Muscle layer of colon (tissue), 2 donors: ENCODE measurements at regions not wholly inside any gene's neighbourhood (a gene's known extent, or its start where the extent isn't known, plus 50 kb on each side); places are given as distances from the start of the nearest gene placed in this dataset.
"Not testable (repeated sequence)": the region's sequence is repeated elsewhere in the genome, so short reads cannot be mapped to it uniquely, and the experiment has no call there.

ENCODE experiments used
- H3K27ac ChIP-seq: one replicate; pipeline ENCODE4 v1.7.0; 2013; ENCODE audit warnings: low read depth, mild to moderate bottlenecking, low read length, moderate library complexity
- H3K27me3 ChIP-seq, 2 donors: one replicate each; pipeline ENCODE4 v1.7.0; 2013; ENCODE audit warnings: low read length in 2 of 2, mild to moderate bottlenecking in 2 of 2; ENCODE audit not compliant: insufficient read depth in 2 of 2, control insufficient read depth in 1 of 2
- H3K36me3 ChIP-seq: one replicate; pipeline ENCODE4 v1.7.0; 2013; ENCODE audit warnings: mild to moderate bottlenecking, low read length; ENCODE audit not compliant: insufficient read depth
- H3K4me1 ChIP-seq: one replicate; pipeline ENCODE4 v1.7.0; 2013; ENCODE audit warnings: mild to moderate bottlenecking, low read length; ENCODE audit not compliant: insufficient read depth
- H3K4me3 ChIP-seq, 2 donors: one replicate each; pipeline ENCODE4 v1.7.0; 2013; ENCODE audit warnings: low read length in 2 of 2, low read depth in 1 of 2, mild to moderate bottlenecking in 1 of 2, moderate library complexity in 1 of 2
- H3K9ac ChIP-seq: one replicate; pipeline ENCODE4 v1.7.0; 2013; ENCODE audit warnings: low read length
- H3K9me3 ChIP-seq: one replicate; pipeline ENCODE4 v1.7.0; 2013; ENCODE audit warnings: mild to moderate bottlenecking, low read length
- donor health status: abdominal sarcoma.
- donor health status: Adenocarcinoma of cecum.

- no peaks in the 10 kb centered on the region for H3K9me3 ChIP-seq
These were observed 898.1 kb downstream of the TYW1 start for GRCh38 chr7:67894746-67895145.

GRCh38 chr7:67896721-67897120, 900.1 kb downstream of the TYW1 start:
- Histone ChIP-seq H3K4me1 (no peaks in the 10 kb centered on the region), H3K27me3 (no peaks in the 10 kb centered on the region), H3K9me3 (no peaks in the 10 kb centered on the region), H3K27ac (no peak overlapping the region), H3K9ac (no peak overlapping the region), H3K36me3 (no peaks in the 10 kb centered on the region), H3K4me3 (no peak overlapping the region)

More at GRCh38 chr7:67894746-67895145, 898.1 kb downstream of the TYW1 start:
- no peak overlapping the region for H3K4me3 ChIP-seq
- H3K27me3 ChIP-seq: no peaks in the 10 kb centered on the region
- no peaks in the 10 kb centered on the region for H3K4me1 ChIP-seq
- H3K9ac ChIP-seq: no peak overlapping the region
- H3K36me3 ChIP-seq: no peaks in the 10 kb centered on the region
- H3K27ac ChIP-seq: no peak overlapping the region

- no peaks in the 10 kb centered on the region for H3K4me1 ChIP-seq
- H3K9ac ChIP-seq: no peak overlapping the region
- no peaks in the 10 kb centered on the region for H3K9me3 ChIP-seq
- H3K4me3 ChIP-seq: no peak overlapping the region
- H3K27ac ChIP-seq: no peak overlapping the region
- H3K36me3 ChIP-seq: no peaks in the 10 kb centered on the region
- H3K27me3 ChIP-seq: no peaks in the 10 kb centered on the region
These were observed 903.8 kb downstream of the TYW1 start for GRCh38 chr7:67900456-67900855.

- Histone ChIP-seq H3K4me3 (no peak overlapping the region), H3K4me1 (no peaks in the 10 kb centered on the region), H3K27ac (no peak overlapping the region), H3K9ac (no peak overlapping the region), H3K9me3 (no peaks in the 10 kb centered on the region), H3K27me3 (no peaks in the 10 kb centered on the region), H3K36me3 (no peaks in the 10 kb centered on the region)
These were observed 905.3 kb downstream of the TYW1 start for GRCh38 chr7:67901808-67902480.

- Histone ChIP-seq H3K27me3 (no peaks in the 10 kb centered on the region), H3K9ac (no peak overlapping the region), H3K36me3 (no peaks in the 10 kb centered on the region), H3K4me1 (no peaks in the 10 kb centered on the region), H3K9me3 (no peaks in the 10 kb centered on the region), H3K27ac (no peak overlapping the region), H3K4me3 (no peak overlapping the region)
These were observed 911.2 kb downstream of the TYW1 start for GRCh38 chr7:67907792-67908191.

GRCh38 chr7:67912437-67912836, 915.8 kb downstream of the TYW1 start:
- Histone ChIP-seq H3K9me3 (no peaks in the 10 kb centered on the region), H3K9ac (no peak overlapping the region), H3K4me1 (no peaks in the 10 kb centered on the region), H3K36me3 (no peaks in the 10 kb centered on the region), H3K27me3 (no peaks in the 10 kb centered on the region), H3K27ac (no peak overlapping the region), H3K4me3 (no peak overlapping the region)

- H3K9ac ChIP-seq: no peak overlapping the region
- no peaks in the 10 kb centered on the region for H3K27me3 ChIP-seq
- H3K9me3 ChIP-seq: no peaks in the 10 kb centered on the region
- H3K4me3 ChIP-seq: no peak overlapping the region
- no peak overlapping the region for H3K27ac ChIP-seq
- H3K4me1 ChIP-seq: no peaks in the 10 kb centered on the region
- H3K36me3 ChIP-seq: no peaks in the 10 kb centered on the region
These were observed 917.0 kb downstream of the TYW1 start for GRCh38 chr7:67913604-67914003.

GRCh38 chr7:67916111-67916510, 919.5 kb downstream of the TYW1 start:
- not testable (repeated sequence) for H3K9ac ChIP-seq, H3K36me3 ChIP-seq, H3K4me3 ChIP-seq, H3K27ac ChIP-seq, H3K27me3 ChIP-seq, H3K4me1 ChIP-seq, H3K9me3 ChIP-seq

GRCh38 chr7:67916571-67917436, 920.2 kb downstream of the TYW1 start:
- H3K4me3 ChIP-seq: no peak overlapping the region
- no peaks in the 10 kb centered on the region for H3K27me3 ChIP-seq
- H3K9ac ChIP-seq: no peak overlapping the region
- H3K9me3 ChIP-seq: no peaks in the 10 kb centered on the region
- H3K27ac ChIP-seq: no peak overlapping the region
- no peaks in the 10 kb centered on the region for H3K36me3 ChIP-seq
- H3K4me1 ChIP-seq: no peaks in the 10 kb centered on the region

GRCh38 chr7:67917437-67917755, 920.8 kb downstream of the TYW1 start:
- Histone ChIP-seq H3K27me3 (no peaks in the 10 kb centered on the region), H3K4me1 (no peaks in the 10 kb centered on the region), H3K4me3 (no peak overlapping the region), H3K9me3 (no peaks in the 10 kb centered on the region), H3K36me3 (no peaks in the 10 kb centered on the region), H3K27ac (no peak overlapping the region), H3K9ac (no peak overlapping the region)

- no peaks in the 10 kb centered on the region for H3K36me3 ChIP-seq
- H3K9ac ChIP-seq: no peak overlapping the region
- H3K4me3 ChIP-seq: no peak overlapping the region
- H3K4me1 ChIP-seq: no peaks in the 10 kb centered on the region
- no peaks in the 10 kb centered on the region for H3K27me3 ChIP-seq
- H3K27ac ChIP-seq: no peak overlapping the region
- no peaks in the 10 kb centered on the region for H3K9me3 ChIP-seq
These were observed 921.5 kb downstream of the TYW1 start for GRCh38 chr7:67918158-67918557.

GRCh38 chr7:67923286-67923685, 926.7 kb downstream of the TYW1 start:
- Histone ChIP-seq H3K4me1 (no peaks in the 10 kb centered on the region), H3K9me3 (no peaks in the 10 kb centered on the region), H3K36me3 (no peaks in the 10 kb centered on the region), H3K4me3 (no peak overlapping the region), H3K27ac (no peak overlapping the region), H3K27me3 (no peaks in the 10 kb centered on the region), H3K9ac (no peak overlapping the region)
